Neuronal stem cell (in vitro differentiated cells): ENCODE measurements at regions not wholly inside any gene's neighbourhood (a gene's known extent, or its start where the extent isn't known, plus 50 kb on each side); places are given as distances from the start of the nearest gene placed in this dataset.

Experiments
- DNase-seq: peaks from one replicate; pipeline ENCODE4 v3.0.0-alpha.2; 2013; ENCODE audit warnings: low spot score
- H2AFZ ChIP-seq: one replicate; pipeline ENCODE4 v1.6.1; 2013; ENCODE audit warnings: mild to moderate bottlenecking, low read length, inconsistent platforms
- H2AK5ac ChIP-seq: 2 replicates; pipeline ENCODE4 v1.6.1; 2013; ENCODE audit warnings: low read depth, mild to moderate bottlenecking, inconsistent platforms, low read length, moderate library complexity, mixed read lengths
- H2BK120ac ChIP-seq: 2 replicates; pipeline ENCODE4 v1.6.1; 2013; ENCODE audit warnings: low read depth, mild to moderate bottlenecking, inconsistent platforms, low read length, moderate library complexity, mixed read lengths
- H2BK12ac ChIP-seq: one replicate; pipeline ENCODE4 v1.6.1; 2013; ENCODE audit warnings: low read length, inconsistent platforms
- H2BK15ac ChIP-seq: 2 replicates; pipeline ENCODE4 v1.6.1; 2013; ENCODE audit warnings: mild to moderate bottlenecking, low read length, inconsistent platforms, mixed read lengths
- H2BK5ac ChIP-seq: one replicate; pipeline ENCODE4 v1.6.1; 2013; ENCODE audit warnings: inconsistent platforms, mild to moderate bottlenecking, low read length, moderate library complexity
- H3K14ac ChIP-seq: one replicate; pipeline ENCODE4 v1.6.1; 2013; ENCODE audit warnings: low read length, inconsistent platforms
- H3K18ac ChIP-seq: 2 replicates; pipeline ENCODE4 v1.6.1; 2013; ENCODE audit warnings: low read length, inconsistent platforms
- H3K23ac ChIP-seq: 2 replicates; pipeline ENCODE4 v1.6.1; 2013; ENCODE audit warnings: low read depth, mild to moderate bottlenecking, mixed read lengths, low read length, inconsistent platforms; ENCODE audit not compliant: poor library complexity
- H3K27ac ChIP-seq: replicated peaks from 3 replicates; pipeline ENCODE4 v1.5.1; 2013; ENCODE audit warnings: low read length, inconsistent platforms
- H3K27me3 ChIP-seq, 3 experiments: 2 replicates each; pipeline ENCODE4 v1.6.1; 2013; ENCODE audit warnings: low read length in 3 of 3, mild to moderate bottlenecking in 2 of 3, inconsistent platforms in 1 of 3, low read depth in 1 of 3, mixed read lengths in 1 of 3, moderate library complexity in 1 of 3; ENCODE audit not compliant: control insufficient read depth in 3 of 3, insufficient read depth in 3 of 3
- H3K36me3 ChIP-seq, 2 donors: replicated peaks in 1 of 2; 2 replicates each; pipeline ENCODE4 v1.6.1; 2013; ENCODE audit warnings: low read length in 2 of 2; ENCODE audit not compliant: control insufficient read depth in 2 of 2, insufficient read depth in 2 of 2
- H3K4ac ChIP-seq: 2 replicates; pipeline ENCODE4 v1.6.1; 2013; ENCODE audit warnings: inconsistent platforms, mild to moderate bottlenecking, low read length, moderate library complexity
- H3K4me1 ChIP-seq, 2 donors: 1 replicate in 1 of 2; 2 replicates in 1 of 2; pipeline ENCODE4 v1.6.1; 2013; ENCODE audit warnings: low read length in 2 of 2, low read depth in 1 of 2; ENCODE audit not compliant: control insufficient read depth in 2 of 2, insufficient read depth in 1 of 2
- H3K4me2 ChIP-seq: one replicate; pipeline ENCODE4 v1.6.1; 2013; ENCODE audit warnings: mild to moderate bottlenecking, low read length, inconsistent platforms; ENCODE audit not compliant: insufficient read depth, poor library complexity, severe bottlenecking
- H3K4me3 ChIP-seq, 2 donors: 2 replicates each; pipeline ENCODE4 v1.5.1; 2013; ENCODE audit warnings: low read length in 2 of 2, mild to moderate bottlenecking in 2 of 2, inconsistent platforms in 1 of 2, moderate library complexity in 1 of 2
- H3K79me1 ChIP-seq: one replicate; pipeline ENCODE4 v1.6.1; 2013; ENCODE audit warnings: low read depth, mild to moderate bottlenecking, inconsistent platforms, low read length, moderate library complexity
- H3K9ac ChIP-seq: one replicate; pipeline ENCODE4 v1.6.1; 2013; ENCODE audit warnings: mild to moderate bottlenecking, low read depth, low read length, inconsistent platforms; ENCODE audit not compliant: poor library complexity
- H3K9me3 ChIP-seq, 2 donors: replicated peaks in 1 of 2; 2 replicates each; pipeline versions ENCODE3 to v1.6.1; 2013; ENCODE audit warnings: low read length in 2 of 2, mild to moderate bottlenecking in 2 of 2, inconsistent platforms in 1 of 2, low read depth in 1 of 2, mixed read lengths in 1 of 2, moderate library complexity in 1 of 2; ENCODE audit not compliant: control insufficient read depth in 2 of 2, insufficient read depth in 1 of 2
- H4K8ac ChIP-seq: one replicate; pipeline ENCODE4 v1.6.1; 2013; ENCODE audit warnings: low read depth, mild to moderate bottlenecking, inconsistent platforms, low read length, moderate library complexity
- H4K91ac ChIP-seq: one replicate; pipeline ENCODE4 v1.6.1; 2013; ENCODE audit warnings: low read length, low read depth, mild to moderate bottlenecking, inconsistent platforms; ENCODE audit not compliant: poor library complexity
- WGBS, 2 donors: extraction: QIAGEN DNeasy Blood & Tissue Kit; methylation state at CpG; one replicate each; pipeline ENCODE4 v1.1.7; 2013; ENCODE audit warnings: missing lambda C conversion rate in 2 of 2, mixed read lengths in 1 of 2; ENCODE audit not compliant: insufficient read length in 2 of 2, insufficient replicate concordance in 1 of 2; ENCODE audit errors: extremely low coverage in 2 of 2; 5-methylcytosine and 5-hydroxymethylcytosine counted together

DNA sequence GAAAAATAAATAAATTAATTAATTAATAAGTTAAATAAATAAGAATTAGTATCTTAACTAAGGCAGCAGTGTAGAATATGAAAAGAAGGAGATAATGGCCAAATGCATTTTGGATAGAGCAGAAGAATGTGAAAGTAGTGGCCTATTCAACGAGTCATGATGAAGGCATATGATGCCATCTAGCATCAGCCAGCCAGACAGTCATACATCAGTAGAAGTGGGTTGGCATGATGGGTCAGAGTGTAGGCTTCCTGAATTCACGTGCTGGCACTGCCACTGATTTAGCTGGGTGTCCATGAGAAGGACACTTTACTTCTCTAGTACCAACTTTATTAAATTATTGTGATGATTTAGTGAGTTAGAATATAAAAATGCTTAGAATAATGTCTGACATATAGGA, 256.1 kb upstream of the ARPP21 start:
- H4K91ac ChIP-seq = no peak overlapping the region
- H2BK15ac ChIP-seq = no peak overlapping the region
- DNase-seq = no peak
- no peak overlapping the region for H3K14ac ChIP-seq
- H2BK12ac ChIP-seq = no peak overlapping the region
- H3K23ac ChIP-seq = no peak overlapping the region
- no peak overlapping the region for H2BK120ac ChIP-seq
- peaks cover 0 to under 1% of the 10 kb centered on the region in 2 donors for H3K9me3 ChIP-seq
- no peak overlapping the region for H3K4me2 ChIP-seq
- no peak overlapping the region for H2AK5ac ChIP-seq
- no peak overlapping the region for H2BK5ac ChIP-seq
- no peaks in the 10 kb centered on the region for H3K79me1 ChIP-seq
- WGBS, 2 donors = no CpG with 5 or more reads among the region's 2 CpGs
- H3K4ac ChIP-seq = no peak overlapping the region
- H3K36me3 ChIP-seq = no peaks in the 10 kb centered on the region
- no peak overlapping the region for H3K18ac ChIP-seq
- H3K9ac ChIP-seq = no peak overlapping the region
- peaks cover 0 to 2% of the 10 kb centered on the region in 2 donors for H3K4me1 ChIP-seq
- no peak overlapping the region for H3K27ac ChIP-seq
- no peak overlapping the region for H2AFZ ChIP-seq
- H3K27me3 ChIP-seq = no peaks in the 10 kb centered on the region
- H4K8ac ChIP-seq = no peak overlapping the region
- H3K4me3 ChIP-seq = no peak overlapping the region

DNA sequence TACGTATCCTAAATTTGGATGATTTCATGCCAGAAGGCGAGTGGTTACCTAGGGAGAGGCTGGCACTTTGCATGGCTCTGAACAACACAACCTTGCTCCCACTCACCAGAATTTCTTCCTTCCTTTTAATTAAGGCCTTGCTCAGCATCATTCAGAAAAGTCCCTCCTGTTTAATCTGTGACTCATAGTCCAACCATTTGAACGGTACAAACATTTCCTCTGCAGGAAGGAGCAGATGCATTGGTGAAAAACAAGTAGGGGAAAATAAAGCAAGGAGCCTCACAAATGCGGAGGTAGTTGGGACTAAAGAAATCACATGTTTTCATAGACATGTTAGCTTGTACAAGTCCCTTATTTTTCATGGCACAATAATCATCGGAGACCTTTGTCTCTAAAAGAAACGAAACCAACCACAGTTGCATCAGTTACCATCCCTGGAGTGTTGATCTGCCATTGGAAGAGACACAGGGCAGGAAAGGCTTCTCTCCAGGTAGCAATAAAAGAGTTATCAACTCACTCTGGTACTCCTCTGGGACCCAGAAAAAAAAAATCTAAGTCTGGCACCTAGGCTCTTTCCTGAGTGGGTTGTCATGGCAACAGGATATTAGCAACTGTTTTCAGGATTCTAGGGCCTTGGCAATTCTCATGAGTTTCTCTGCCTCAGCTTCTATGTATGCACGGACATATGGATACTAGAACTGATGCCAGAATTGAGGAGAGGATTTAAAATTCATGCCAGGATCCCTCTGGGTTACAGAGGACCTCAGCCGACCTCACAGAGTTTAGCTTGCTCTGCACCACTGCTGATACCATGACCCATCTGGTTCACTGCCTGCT, 255.4 kb upstream of the ARPP21 start:
- no peak overlapping the region for H3K4me3 ChIP-seq
- no CpG with 5 or more reads among the region's 8 CpGs for WGBS, 2 donors

GRCh38 chr3:35385271-35385670, 254.1 kb upstream of the ARPP21 start:
- no peak overlapping the region for H3K9ac ChIP-seq
- H2AK5ac ChIP-seq = no peak overlapping the region
- no peaks in the 10 kb centered on the region for H3K79me1 ChIP-seq
- H2BK5ac ChIP-seq = no peak overlapping the region
- H3K27ac ChIP-seq = no peak overlapping the region
- H2BK120ac ChIP-seq = no peak overlapping the region
- H3K27me3 ChIP-seq = no peaks in the 10 kb centered on the region
- H2BK15ac ChIP-seq = no peak overlapping the region
- H3K4me2 ChIP-seq = no peak overlapping the region
- no peak for DNase-seq
- H3K9me3 ChIP-seq = no peaks in the 10 kb centered on the region
- H3K18ac ChIP-seq = no peak overlapping the region
- H3K14ac ChIP-seq = no peak overlapping the region
- no peak overlapping the region for H2BK12ac ChIP-seq
- H3K4me1 ChIP-seq = peaks cover 0 to 2% of the 10 kb centered on the region in 2 donors
- H3K4me3 ChIP-seq = no peak overlapping the region
- H3K4ac ChIP-seq = no peak overlapping the region
- H3K23ac ChIP-seq = no peak overlapping the region
- H2AFZ ChIP-seq = no peak overlapping the region
- H4K8ac ChIP-seq = no peak overlapping the region
- no peak overlapping the region for H4K91ac ChIP-seq
- H3K36me3 ChIP-seq = no peaks in the 10 kb centered on the region

More for the DNA sequence above, 255.4 kb upstream of the ARPP21 start:
- Histone ChIP-seq H3K14ac (no peak overlapping the region), H3K36me3 (no peaks in the 10 kb centered on the region), H2BK5ac (no peak overlapping the region), H2AK5ac (no peak overlapping the region), H3K27me3 (no peaks in the 10 kb centered on the region), H2BK120ac (no peak overlapping the region), H3K27ac (no peak overlapping the region), H3K9me3 (no peaks in the 10 kb centered on the region), H4K8ac (no peak overlapping the region), H3K79me1 (no peaks in the 10 kb centered on the region), H3K18ac (no peak overlapping the region), H3K4me2 (no peak overlapping the region), H2AFZ (no peak overlapping the region), H2BK12ac (no peak overlapping the region), H3K9ac (no peak overlapping the region), H3K4ac (no peak overlapping the region), H3K23ac (no peak overlapping the region), H2BK15ac (no peak overlapping the region), H3K4me1 (peaks cover 0 to 2% of the 10 kb centered on the region in 2 donors), H4K91ac (no peak overlapping the region)
- no peak for DNase-seq

DNA sequence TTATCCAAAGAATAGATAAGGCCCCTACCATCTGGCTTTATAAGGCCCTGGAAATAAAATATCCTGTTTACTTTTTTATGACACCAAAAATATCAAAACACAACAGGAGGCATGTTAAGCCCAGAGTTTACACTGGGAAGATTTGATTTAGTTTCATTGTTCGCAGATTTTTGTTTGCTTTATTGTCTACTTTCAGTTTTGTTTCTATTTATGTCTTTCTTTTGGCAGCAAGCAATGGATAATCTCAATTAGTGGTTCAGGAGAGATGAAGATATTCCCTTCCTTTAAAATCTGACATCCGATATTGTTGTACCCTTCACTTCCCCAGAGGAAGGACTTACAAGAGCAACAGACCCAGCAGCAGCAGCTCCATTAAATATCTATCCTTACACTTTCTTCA, 249.4 kb upstream of the ARPP21 start:
- no peak overlapping the region for H4K8ac ChIP-seq
- no peak overlapping the region for H3K23ac ChIP-seq
- no peak overlapping the region for H2BK12ac ChIP-seq
- H3K4me1 ChIP-seq = no peaks in the 10 kb centered on the region
- H2BK15ac ChIP-seq = no peak overlapping the region
- no peak overlapping the region for H3K4ac ChIP-seq
- H3K9ac ChIP-seq = no peak overlapping the region
- H2BK5ac ChIP-seq = no peak overlapping the region
- H3K4me3 ChIP-seq = no peak overlapping the region
- no peaks in the 10 kb centered on the region for H3K27me3 ChIP-seq
- H4K91ac ChIP-seq = no peak overlapping the region
- no peaks in the 10 kb centered on the region for H3K79me1 ChIP-seq
- no peaks in the 10 kb centered on the region for H3K36me3 ChIP-seq
- H3K27ac ChIP-seq = no peak overlapping the region
- H2AK5ac ChIP-seq = no peak overlapping the region
- no peak overlapping the region for H2AFZ ChIP-seq
- H2BK120ac ChIP-seq = no peak overlapping the region
- peaks cover 0 to 4% of the 10 kb centered on the region in 2 donors for H3K9me3 ChIP-seq
- no CpG with 5 or more reads among the region's 2 CpGs for WGBS, 2 donors
- no peak overlapping the region for H3K4me2 ChIP-seq
- no peak for DNase-seq
- no peak overlapping the region for H3K18ac ChIP-seq
- no peak overlapping the region for H3K14ac ChIP-seq
